ENCODE measurements at regions not wholly inside any gene's neighbourhood (a gene's known extent, or its start where the extent isn't known, plus 50 kb on each side); places are given as distances from the start of the nearest gene placed in this dataset.

- H3K27ac ChIP-seq = no peak overlapping the region
- TF ChIP-seq CTCF (IDR thresholded peaks at IDR 0.05) (no peak), ZFX (IDR thresholded peaks at IDR 0.05; ENCODE audit: borderline replicate concordance) (no peak)
Observed at GRCh38 chr20:57787151-57787989, 77.6 kb upstream of the PMEPA1 start.

- TF ChIP-seq CTCF (IDR thresholded peaks at IDR 0.05) (no peak), ZFX (IDR thresholded peaks at IDR 0.05; ENCODE audit: borderline replicate concordance) (no peak)
- no peak overlapping the region for H3K27ac ChIP-seq
Observed at GRCh38 chr20:57786304-57786932, 76.6 kb upstream of the PMEPA1 start.

- no peak overlapping the region for H3K27ac ChIP-seq
- no peak for TF ChIP-seq ZFX (IDR thresholded peaks at IDR 0.05; ENCODE audit: borderline replicate concordance)
- no peak for TF ChIP-seq CTCF (IDR thresholded peaks at IDR 0.05)
Observed at GRCh38 chr20:57785720-57786119, 75.9 kb upstream of the PMEPA1 start.

GRCh38 chr20:57785061-57785460, 75.2 kb upstream of the PMEPA1 start:
- TF ChIP-seq CTCF (IDR thresholded peaks at IDR 0.05) = no peak
- H3K27ac ChIP-seq = no peak overlapping the region

GRCh38 chr20:57783956-57784837, 74.4 kb upstream of the PMEPA1 start:
- no peak overlapping the region for H3K27ac ChIP-seq
- TF ChIP-seq CTCF (IDR thresholded peaks at IDR 0.05) = no peak
- no peak for TF ChIP-seq ZFX (IDR thresholded peaks at IDR 0.05; ENCODE audit: borderline replicate concordance)

GRCh38 chr20:57783196-57783595, 73.4 kb upstream of the PMEPA1 start:
- TF ChIP-seq ZFX (IDR thresholded peaks at IDR 0.05; ENCODE audit: borderline replicate concordance) (no peak), CTCF (IDR thresholded peaks at IDR 0.05) (no peak)

More at GRCh38 chr20:57783196-57783595, 73.4 kb upstream of the PMEPA1 start:
- H3K27ac ChIP-seq = no peak overlapping the region

Data from 22Rv1 (cell line).